Gastroesophageal sphincter (tissue), 4 donors: ENCODE measurements at regions not wholly inside any gene's neighbourhood (a gene's known extent, or its start where the extent isn't known, plus 50 kb on each side); places are given as distances from the start of the nearest gene placed in this dataset.
"Not testable (repeated sequence)": the region's sequence is repeated elsewhere in the genome, so short reads cannot be mapped to it uniquely, and the experiment has no call there.

Experiments
- ATAC-seq: fragments of 150-250 bp; one replicate; pipeline ENCODE4 v1.9.1; 2016; ENCODE audit warnings: mild to moderate bottlenecking, moderate library complexity
- H3K27ac ChIP-seq, 4 donors: fragments of 200-600 bp; sonication (generic) in 3 of 4; 1 replicate in 3 of 4; 2 replicates in 1 of 4; pipeline ENCODE4 v1.5.1; 2016 to 2019
- H3K27me3 ChIP-seq: fragments of 200-600 bp; sonication (generic); one replicate; pipeline ENCODE4 v1.5.1; 2019
- H3K36me3 ChIP-seq, 2 donors: fragments of 200-600 bp; sonication (generic); one replicate each; pipeline ENCODE4 v1.5.1; 2019; ENCODE audit warnings: control low read depth in 1 of 2
- H3K4me1 ChIP-seq, 3 donors: fragments of 200-600 bp; sonication (generic); 1 replicate in 2 of 3; 2 replicates in 1 of 3; pipeline ENCODE4 v1.5.1; 2016 to 2019; ENCODE audit warnings: control low read depth in 2 of 3
- H3K4me3 ChIP-seq, 2 donors: fragments of 200-600 bp; sonication (generic); one replicate each; pipeline ENCODE4 v1.5.1; 2019; ENCODE audit warnings: mild to moderate bottlenecking in 1 of 2, moderate library complexity in 1 of 2
- H3K9me3 ChIP-seq, 3 donors: fragments of 200-600 bp; sonication (generic); one replicate each; pipeline ENCODE4 v1.5.1; 2017 to 2019; ENCODE audit warnings: control low read depth in 2 of 3
- CTCF ChIP-seq, 4 experiments: fragments of 200-600 bp in 2 of 4; fragments of 450-650 bp in 2 of 4; sonication (generic) in 1 of 4; IDR thresholded peaks; one replicate each; pipeline ENCODE4 v1.5.1; 2017 to 2019; ENCODE audit warnings: antibody characterized with exemption in 4 of 4, mild to moderate bottlenecking in 2 of 4, moderate library complexity in 2 of 4
- EP300 ChIP-seq: sonication (generic); formaldehyde crosslinking; IDR thresholded peaks from one replicate; pipeline ENCODE4 v1.6.1; 2017; ENCODE audit warnings: antibody characterized with exemption, mild to moderate bottlenecking
- POLR2A ChIP-seq, 2 donors: fragments of 450-650 bp; IDR thresholded peaks; one replicate each; pipeline ENCODE4 v1.6.1; 2017; ENCODE audit warnings: antibody characterized with exemption in 2 of 2, mild to moderate bottlenecking in 2 of 2, moderate library complexity in 1 of 2
- POLR2AphosphoS5 ChIP-seq: sonication (generic); formaldehyde crosslinking; IDR thresholded peaks from one replicate; pipeline ENCODE4 v1.6.1; 2017; ENCODE audit warnings: antibody characterized with exemption
- WGBS, 2 donors: methylation state at CpG; one replicate each; pipeline ENCODE4 v1.1.5; 2018; ENCODE audit warnings: low coverage in 1 of 2; 5-methylcytosine and 5-hydroxymethylcytosine counted together

- H3K4me3 ChIP-seq = no peak overlapping the region
- H3K27me3 ChIP-seq = no peaks in the 10 kb centered on the region
- TF ChIP-seq CTCF (IDR thresholded peaks at IDR 0.05) = no peak
- no peak for TF ChIP-seq POLR2A (IDR thresholded peaks at IDR 0.05)
- no peak for TF ChIP-seq EP300
- TF ChIP-seq POLR2AphosphoS5 = no peak
- no peaks in the 10 kb centered on the region for H3K36me3 ChIP-seq
- no peaks in the 10 kb centered on the region for H3K9me3 ChIP-seq
- peak overlapping the region in 3 of 4 donors; percentile 29 to 64 (median 52) for H3K27ac ChIP-seq
- ATAC-seq = no peak
- peaks cover 0 to 41% (median 4%) of the 10 kb centered on the region in 3 donors for H3K4me1 ChIP-seq
- WGBS, 2 donors = 51 to 70% methylated on average over 11 to 12 of the region's 12 CpGs
These were observed 108.6 kb upstream of the EYA4 start for GRCh38 chr6:133132466-133132971.

DNA sequence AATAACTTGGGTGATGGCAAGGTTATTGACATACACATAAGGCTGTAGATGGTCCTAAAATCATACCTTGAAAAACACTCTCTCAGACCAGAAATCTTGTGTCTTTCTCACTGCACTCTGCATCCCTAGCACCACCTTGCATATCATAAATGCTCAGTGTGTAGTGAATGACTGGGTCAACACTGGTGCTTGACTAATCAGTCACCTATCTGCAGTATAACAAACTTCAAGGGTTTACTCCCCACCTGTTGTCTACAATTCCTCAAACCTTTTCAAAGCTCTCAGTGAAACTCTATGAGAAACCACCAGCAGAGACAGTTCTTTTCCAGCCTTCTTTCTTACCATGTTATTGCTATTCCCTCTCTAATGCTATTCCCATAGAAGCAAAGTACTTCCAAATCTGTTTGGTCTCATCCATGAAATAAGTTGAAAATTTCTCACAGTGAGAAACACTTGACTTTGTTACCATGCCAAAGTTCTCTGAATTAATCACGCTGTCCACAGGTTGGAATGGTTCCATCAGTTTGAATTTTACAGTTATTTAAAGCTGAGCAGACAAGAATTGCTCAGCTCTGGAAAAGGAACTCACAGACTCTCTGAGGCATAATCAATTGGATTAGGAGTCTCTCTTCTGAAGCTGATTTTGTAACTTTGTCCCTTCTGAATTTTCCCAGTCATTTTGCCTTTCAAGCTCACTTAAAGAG, 104.8 kb upstream of the EYA4 start:
- Histone ChIP-seq H3K4me3 (no peak overlapping the region), H3K27me3 (no peaks in the 10 kb centered on the region), H3K27ac (no peak overlapping the region), H3K9me3 (no peaks in the 10 kb centered on the region), H3K36me3 (no peaks in the 10 kb centered on the region), H3K4me1 (peaks cover 0 to 33% (median 4%) of the 10 kb centered on the region in 3 donors)
- ATAC-seq = no peak
- WGBS, 2 donors = 0% methylated on average over 1 of the region's 1 CpG
- TF ChIP-seq EP300 (no peak), POLR2A (IDR thresholded peaks at IDR 0.05) (no peak), POLR2AphosphoS5 (no peak), CTCF (IDR thresholded peaks at IDR 0.05) (no peak)

DNA sequence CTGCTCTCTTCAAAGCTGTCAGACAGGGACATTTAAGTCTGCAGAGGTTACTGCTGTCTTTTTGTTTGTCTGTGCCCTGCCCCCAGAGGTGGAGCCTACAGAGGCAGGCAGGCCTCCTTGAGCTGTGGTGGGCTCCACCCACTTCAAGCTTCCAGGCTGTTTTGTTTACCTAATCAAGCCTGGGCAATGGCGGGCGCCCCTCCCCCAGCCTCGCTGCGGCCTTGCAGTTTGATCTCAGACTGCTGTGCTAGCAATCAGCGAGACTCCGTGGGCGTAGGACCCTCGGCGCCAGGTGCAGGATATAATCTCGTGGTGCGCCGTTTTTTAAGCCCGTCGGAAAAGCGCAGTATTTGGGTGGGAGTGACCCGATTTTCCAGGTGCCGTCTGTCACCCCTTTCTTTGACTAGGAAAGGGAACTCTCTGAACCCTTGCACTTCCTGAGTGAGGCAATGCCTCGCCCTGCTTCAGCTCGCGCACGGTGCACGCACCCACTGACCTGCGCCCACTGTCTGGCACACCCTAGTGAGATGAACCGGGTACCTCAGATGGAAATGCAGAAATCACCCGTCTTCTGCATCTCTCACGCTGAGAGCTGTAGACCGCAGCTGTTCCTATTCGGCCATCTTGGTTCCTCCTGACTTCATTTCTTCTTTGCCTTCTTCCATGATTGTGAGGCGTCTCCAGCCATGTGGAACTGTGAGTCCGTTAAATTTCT, 93.5 kb upstream of the EYA4 start:
- not testable (repeated sequence) for H3K9me3 ChIP-seq, H3K4me3 ChIP-seq, H3K36me3 ChIP-seq, ATAC-seq, H3K4me1 ChIP-seq, H3K27me3 ChIP-seq, H3K27ac ChIP-seq
- 97% methylated on average over 7 to 9 of the region's 30 CpGs for WGBS, 2 donors

DNA sequence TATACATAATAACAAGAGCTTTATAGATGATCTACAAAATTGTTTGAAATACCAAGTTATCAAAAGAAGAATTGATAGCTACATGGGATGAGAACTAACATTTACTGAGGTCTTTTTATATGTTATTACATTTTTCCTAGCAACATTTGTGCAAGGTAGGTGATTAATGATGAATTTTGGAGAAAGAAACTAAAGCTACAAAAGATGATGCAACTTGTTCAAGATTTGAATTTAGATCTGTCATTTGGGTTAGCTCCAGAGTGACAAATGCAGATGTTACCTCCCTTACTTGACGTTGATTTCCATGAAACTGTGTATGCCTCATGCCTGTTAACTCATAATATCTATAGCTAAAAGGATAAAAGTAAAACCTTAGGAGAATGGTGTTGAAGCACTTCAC, 84.5 kb upstream of the EYA4 start:
- ATAC-seq = no peak

DNA sequence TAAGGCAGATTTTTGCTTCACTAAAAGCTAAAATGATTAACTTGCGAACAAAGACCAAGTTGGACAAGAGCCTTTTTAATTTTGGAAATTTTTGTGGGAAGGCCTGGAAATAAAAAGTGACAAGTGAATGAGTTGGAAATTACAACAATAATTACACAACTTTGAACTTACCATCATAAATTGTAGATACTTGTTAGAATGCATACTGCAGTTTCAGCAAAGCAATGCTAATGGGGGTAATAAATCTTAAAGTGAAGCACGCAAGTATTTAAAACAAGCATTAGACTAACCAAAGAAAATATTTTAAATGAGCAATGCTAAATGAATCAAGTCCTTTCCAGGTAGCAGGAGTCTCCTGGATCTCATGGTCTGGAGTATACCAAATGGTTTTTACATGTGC, 83.2 kb upstream of the EYA4 start:
- no peak for TF ChIP-seq EP300
- no peak for TF ChIP-seq POLR2AphosphoS5
- Histone ChIP-seq H3K4me1 (no peaks in the 10 kb centered on the region), H3K36me3 (no peaks in the 10 kb centered on the region), H3K27ac (no peak overlapping the region), H3K27me3 (no peaks in the 10 kb centered on the region), H3K9me3 (peaks cover 0 to 7% (median 0%) of the 10 kb centered on the region in 3 donors), H3K4me3 (no peak overlapping the region)
- ATAC-seq = no peak
- 35 to 85% methylated on average over 2 of the region's 2 CpGs for WGBS, 2 donors

More for the DNA sequence above, 84.5 kb upstream of the EYA4 start:
- WGBS, 2 donors = 38 to 70% methylated on average over 1 of the region's 1 CpG
- Histone ChIP-seq H3K9me3 (peaks cover 0 to 7% (median 0%) of the 10 kb centered on the region in 3 donors), H3K4me3 (no peak overlapping the region), H3K36me3 (no peaks in the 10 kb centered on the region), H3K27ac (no peak overlapping the region), H3K4me1 (no peaks in the 10 kb centered on the region), H3K27me3 (no peaks in the 10 kb centered on the region)
- TF ChIP-seq POLR2A (IDR thresholded peaks at IDR 0.05) (no peak), POLR2AphosphoS5 (no peak), CTCF (IDR thresholded peaks at IDR 0.05) (no peak), EP300 (no peak)
